ENCODE measurements at regions not wholly inside any gene's neighbourhood (a gene's known extent, or its start where the extent isn't known, plus 50 kb on each side); places are given as distances from the start of the nearest gene placed in this dataset.

DNA sequence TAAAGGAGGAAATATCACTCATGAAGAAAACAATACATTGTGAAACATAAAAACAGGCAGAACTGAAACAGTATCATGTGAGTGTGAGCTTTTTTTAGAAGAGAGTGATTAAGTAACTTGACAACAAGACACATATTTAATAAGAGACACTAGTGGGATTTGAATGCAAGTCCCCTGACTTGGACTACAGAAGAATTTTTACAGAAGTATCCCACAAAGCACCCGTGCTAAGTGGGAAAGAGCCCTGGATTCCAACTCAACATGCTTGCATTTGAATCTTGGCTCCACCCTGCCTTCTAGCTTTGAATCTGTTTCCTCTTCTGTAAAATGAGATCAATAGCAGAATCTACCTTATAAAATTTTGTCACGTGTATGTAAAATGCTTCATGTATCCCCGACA, 166.2 kb downstream of the ZNF365 start:
- no peak for ATAC-seq
- intact Hi-C loops (cut with DNase I, micrococcal nuclease) = no loop called here
- DNase-seq = no peak

- peak; percentile 12 to 35 for DNase-seq
- ATAC-seq = no peak
- intact Hi-C loops (cut with DNase I, micrococcal nuclease) = no loop called here
Observed at GRCh38 chr10:62541811-62542210, 167.6 kb downstream of the ZNF365 start.

GRCh38 chr10:62543571-62544355, 169.6 kb downstream of the ZNF365 start:
- ATAC-seq = no peak
- intact Hi-C loops (cut with DNase I, micrococcal nuclease) = no loop called here
- DNase-seq = no peak

- intact Hi-C loops (cut with DNase I, micrococcal nuclease) = no loop called here
- ATAC-seq (no peak), DNase-seq (no peak)
Observed at GRCh38 chr10:62545160-62546066, 171.2 kb downstream of the ZNF365 start.

- intact Hi-C loops (cut with DNase I, micrococcal nuclease) = no loop called here
- ATAC-seq = no peak
Observed at GRCh38 chr10:62548686-62549085, 174.5 kb downstream of the ZNF365 start.

GRCh38 chr10:62550173-62550572, 176.0 kb downstream of the ZNF365 start:
- intact Hi-C loops (cut with DNase I, micrococcal nuclease) = no loop called here
- ATAC-seq = no peak
- no peak for DNase-seq

More at GRCh38 chr10:62548686-62549085, 174.5 kb downstream of the ZNF365 start:
- no peak for DNase-seq

DNA sequence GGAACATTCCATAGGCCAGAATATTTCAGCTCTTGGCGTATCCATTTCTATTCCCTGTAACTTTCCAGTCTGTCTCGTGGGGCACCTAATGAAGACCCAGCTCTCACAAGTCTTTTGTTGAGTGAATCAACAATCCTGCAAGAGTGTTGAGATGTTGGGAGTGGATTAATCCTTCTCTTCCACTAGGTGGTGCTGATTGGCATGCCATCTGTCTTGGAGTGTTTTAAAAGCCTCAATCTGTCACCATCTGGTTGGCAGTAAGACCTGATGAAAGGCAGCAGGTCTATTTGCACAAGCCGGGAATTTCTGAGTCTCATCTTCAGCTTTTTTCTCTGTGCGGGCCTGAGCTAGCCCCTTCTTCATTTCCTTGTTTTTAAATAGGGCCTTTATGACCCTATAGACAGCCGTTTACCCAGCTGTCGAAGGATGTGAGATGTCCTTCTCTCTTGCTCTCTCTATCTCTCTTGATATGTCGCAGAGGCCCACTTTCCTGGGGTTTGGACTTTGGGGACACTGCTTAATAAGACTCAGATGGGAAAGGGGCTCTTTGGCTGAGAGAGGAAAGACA, 180.5 kb downstream of the ZNF365 start:
- intact Hi-C loops (cut with DNase I, micrococcal nuclease) = no loop called here
- peak; percentile 50 for ATAC-seq
- no peak for DNase-seq

GRCh38 chr10:62559481-62560200, 185.5 kb downstream of the ZNF365 start:
- intact Hi-C loops (cut with DNase I, micrococcal nuclease) = no loop called here
- DNase-seq (no peak), ATAC-seq (no peak)

GRCh38 chr10:62560201-62560819, 186.1 kb downstream of the ZNF365 start:
- ATAC-seq = no peak
- intact Hi-C loops (cut with DNase I, micrococcal nuclease) = no loop called here
- no peak for DNase-seq

GRCh38 chr10:62561151-62561550, 187.0 kb downstream of the ZNF365 start:
- intact Hi-C loops (cut with DNase I, micrococcal nuclease) = no loop called here
- ATAC-seq (no peak), DNase-seq (no peak)

DNA sequence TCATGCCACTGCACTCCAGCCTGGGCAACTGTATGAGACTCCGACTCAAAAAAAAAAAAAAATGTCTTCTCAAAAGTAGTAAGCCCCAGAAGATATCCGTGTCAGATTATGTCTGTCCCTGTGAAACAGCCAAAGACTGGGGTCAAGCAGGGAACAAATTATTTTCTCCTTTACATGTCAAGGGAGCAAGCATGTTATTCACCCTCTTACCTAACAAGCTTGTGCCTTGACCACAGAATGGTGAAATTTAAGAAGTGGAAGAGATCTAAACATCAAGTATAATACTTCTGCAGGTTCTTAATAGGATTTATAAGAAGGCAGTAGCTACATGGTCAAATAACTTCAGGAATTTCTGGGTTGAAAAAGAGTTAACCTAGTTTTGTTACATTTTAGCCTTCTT, 187.9 kb downstream of the ZNF365 start:
- intact Hi-C loops (cut with DNase I, micrococcal nuclease) = no loop called here
- DNase-seq (no peak), ATAC-seq (no peak)

DNA sequence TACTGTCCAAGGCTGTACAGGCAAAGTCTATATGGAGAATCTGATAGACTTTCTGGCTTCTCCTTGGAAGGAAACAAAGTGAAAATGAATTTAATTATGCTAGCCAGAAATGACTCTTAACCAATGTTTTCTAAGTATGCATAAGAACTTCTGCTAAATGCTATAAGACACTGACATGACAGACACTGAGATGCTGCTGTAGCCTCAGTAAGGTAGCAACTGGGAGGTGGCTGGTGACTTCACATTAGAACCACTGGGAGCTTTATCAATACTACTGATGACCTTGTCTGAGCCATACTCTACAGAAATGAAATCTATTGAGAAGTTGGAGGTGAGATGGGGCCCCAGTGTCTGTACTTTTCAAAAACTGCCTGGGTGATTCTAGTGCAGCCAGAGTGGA, 188.6 kb downstream of the ZNF365 start:
- DNase-seq = no peak
- no peak for ATAC-seq

DNA sequence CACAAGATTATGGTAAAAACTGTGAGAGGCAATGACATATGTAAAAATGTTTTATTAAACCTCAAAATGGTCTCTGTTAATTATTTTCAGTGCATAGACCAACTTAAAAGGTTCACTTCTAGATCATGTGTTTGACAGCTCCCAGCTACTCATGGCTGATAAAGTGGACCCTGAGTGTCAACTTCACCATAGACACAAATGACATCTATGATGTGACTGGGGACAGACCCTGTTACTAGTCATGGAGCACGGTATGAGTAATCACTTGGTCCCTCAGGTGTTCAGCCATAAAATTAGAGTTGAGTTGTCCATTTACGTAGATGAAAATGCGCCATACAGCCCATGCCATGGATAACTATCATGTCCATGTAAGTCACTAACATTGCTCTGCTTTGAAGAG, 199.8 kb downstream of the ZNF365 start:
- DNase-seq = no peak
- intact Hi-C loops (cut with DNase I, micrococcal nuclease) = no loop called here

More for the DNA sequence above, 188.6 kb downstream of the ZNF365 start:
- intact Hi-C loops (cut with DNase I, micrococcal nuclease) = no loop called here

DNA sequence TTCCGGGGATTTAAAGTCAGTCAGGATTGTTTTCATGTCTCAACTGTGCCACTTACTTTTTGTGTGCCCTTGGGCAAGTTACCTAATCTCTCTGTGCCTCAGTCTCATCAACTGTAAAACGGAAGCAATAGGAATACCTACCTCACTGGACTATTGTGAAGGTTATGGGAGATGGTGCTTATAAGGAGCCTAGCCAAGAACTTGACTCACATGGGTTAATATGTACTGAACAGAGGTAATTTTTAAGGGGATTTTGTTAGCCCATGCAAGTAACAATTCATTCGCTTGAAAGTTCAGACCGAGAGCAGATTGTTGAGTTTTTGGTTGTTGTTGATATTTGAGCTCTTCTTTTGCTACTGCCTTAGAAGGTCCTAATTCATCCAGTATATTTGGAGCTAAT, 202.9 kb downstream of the ZNF365 start:
- intact Hi-C loops (cut with DNase I, micrococcal nuclease) = no loop called here
- no peak for ATAC-seq
- no peak for DNase-seq

More for the DNA sequence above, 199.8 kb downstream of the ZNF365 start:
- ATAC-seq = no peak

GRCh38 chr10:62577666-62578291, 203.6 kb downstream of the ZNF365 start:
- DNase-seq = no peak
- ATAC-seq = no peak
- intact Hi-C loops (cut with DNase I, micrococcal nuclease) = no loop called here

DNA sequence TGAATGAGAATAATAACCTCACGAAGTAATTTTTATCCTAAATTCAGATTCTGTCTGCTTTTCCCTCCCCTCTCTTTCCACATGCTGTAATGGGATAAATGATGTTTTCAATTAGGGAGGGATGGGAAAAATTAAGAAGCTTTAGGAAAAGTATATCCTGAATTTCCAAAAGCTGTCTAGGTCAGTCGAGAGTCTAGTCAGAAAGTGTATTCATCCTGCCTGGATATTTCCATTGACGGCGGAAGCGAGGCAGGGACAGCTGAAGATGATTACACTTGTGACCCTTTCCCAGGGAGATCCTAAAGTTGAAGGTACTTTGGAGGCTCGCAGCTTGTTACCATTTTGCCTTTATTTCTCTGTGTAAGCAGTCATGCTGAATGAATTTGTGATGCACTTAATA, 204.1 kb downstream of the ZNF365 start:
- intact Hi-C loops (cut with DNase I, micrococcal nuclease) = no loop called here
- ATAC-seq (no peak), DNase-seq (no peak)

DNA sequence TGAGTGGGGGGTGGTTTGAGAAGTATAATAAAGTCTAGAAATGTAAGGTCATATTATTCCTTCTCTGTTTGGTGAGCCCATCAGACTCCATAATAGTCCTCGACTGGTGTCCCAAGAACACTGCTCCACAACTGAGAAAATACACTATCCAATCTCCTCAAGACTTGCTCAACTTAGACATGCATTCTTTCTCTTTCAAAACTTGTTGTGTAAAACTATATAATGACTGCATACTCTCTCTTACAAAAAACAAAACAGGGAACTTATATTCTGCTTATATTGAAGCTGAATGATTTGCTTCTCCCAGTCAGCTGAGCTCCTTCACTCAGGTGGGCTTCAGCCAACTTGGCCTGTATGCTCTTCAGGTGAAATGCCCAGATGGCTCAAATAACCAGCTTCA, 204.7 kb downstream of the ZNF365 start:
- DNase-seq = no peak
- ATAC-seq = no peak
- intact Hi-C loops (cut with DNase I, micrococcal nuclease) = no loop called here

DNA sequence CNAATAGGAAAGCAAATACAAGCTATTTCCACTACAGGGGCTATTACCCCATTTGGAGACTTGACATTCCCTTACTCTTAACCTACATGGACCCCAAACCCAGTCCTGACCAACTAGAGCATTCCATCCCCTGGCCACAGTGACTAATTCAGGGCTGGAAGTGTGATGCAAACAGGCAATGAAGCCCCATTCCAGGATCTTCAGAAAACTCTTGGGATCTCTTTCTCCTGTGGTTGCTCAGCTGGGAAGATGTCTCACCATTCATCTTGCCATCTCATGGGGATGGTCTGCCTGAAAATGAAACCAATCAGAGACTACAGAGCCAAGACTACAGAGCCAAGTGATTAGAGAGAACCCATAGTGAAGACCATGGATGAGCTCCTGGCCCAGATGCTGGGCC, 206.2 kb downstream of the ZNF365 start:
- ATAC-seq (no peak), DNase-seq (no peak)
- intact Hi-C loops (cut with DNase I, micrococcal nuclease) = no loop called here

All from left colon (tissue), 2 donors.